GM23338 (cell line): ENCODE measurements at regions not wholly inside any gene's neighbourhood (a gene's known extent, or its start where the extent isn't known, plus 50 kb on each side); places are given as distances from the start of the nearest gene placed in this dataset.

Experiments used
- ATAC-seq: fragments of 200-7000 bp; cut with Tn5 transposase; 3 replicates; pipeline ENCODE4 v1.9.1; 2020
- DNase-seq: peaks from one replicate; pipeline ENCODE4 v3.0.0-alpha.2; 2015; ENCODE audit warnings: low spot score
- H2AFZ ChIP-seq: fragments of 200-600 bp; sonication (generic); 2 replicates; pipeline ENCODE4 v1.8.0; 2016; ENCODE audit warnings: antibody characterized with exemption, mild to moderate bottlenecking, moderate library complexity
- H3F3A ChIP-seq: fragments of 200-600 bp; sonication (generic); replicated peaks from 2 replicates; pipeline ENCODE4 v1.8.0; 2017; ENCODE audit warnings: antibody characterized with exemption, mixed run types, low read depth
- H3K27ac ChIP-seq: fragments of 200-600 bp; sonication (generic); 2 replicates; pipeline ENCODE4 v1.6.1; 2016; ENCODE audit warnings: low read depth
- H3K27me3 ChIP-seq: fragments of 200-600 bp; sonication (generic); 2 replicates; pipeline ENCODE4 v1.8.0; 2016; ENCODE audit warnings: mild to moderate bottlenecking, mixed run types, moderate library complexity; ENCODE audit not compliant: insufficient read depth
- H3K36me3 ChIP-seq: fragments of 200-600 bp; sonication (generic); 2 replicates; pipeline ENCODE4 v1.8.0; 2016; ENCODE audit warnings: mild to moderate bottlenecking; ENCODE audit not compliant: insufficient read depth
- H3K4me1 ChIP-seq: fragments of 200-600 bp; sonication (generic); 2 replicates; pipeline ENCODE4 v1.8.0; 2016; ENCODE audit warnings: mild to moderate bottlenecking, moderate library complexity; ENCODE audit not compliant: insufficient read depth
- H3K4me2 ChIP-seq: fragments of 200-600 bp; sonication (generic); 2 replicates; pipeline ENCODE4 v1.7.1; 2017; ENCODE audit warnings: mixed run types
- H3K4me3 ChIP-seq: fragments of 200-600 bp; sonication (generic); 2 replicates; pipeline ENCODE4 v1.6.1; 2016; ENCODE audit warnings: mixed run types
- H3K79me2 ChIP-seq: fragments of 200-600 bp; sonication (generic); replicated peaks from 2 replicates; pipeline ENCODE4 v1.8.0; 2017; ENCODE audit warnings: mild to moderate bottlenecking; ENCODE audit not compliant: insufficient read depth
- H3K9me2 ChIP-seq: fragments of 200-600 bp; sonication (generic); 2 replicates; pipeline ENCODE4 v1.8.0; 2017; ENCODE audit not compliant: insufficient read depth
- H4K20me1 ChIP-seq: fragments of 200-600 bp; sonication (generic); replicated peaks from 2 replicates; pipeline ENCODE4 v1.8.0; 2017; ENCODE audit warnings: mild to moderate bottlenecking; ENCODE audit not compliant: insufficient read depth
- H3K27ac Mint-ChIP-seq: 2 replicates; pipeline ENCODE4 v1.8.0; 2020; ENCODE audit warnings: inconsistent platforms, mild to moderate bottlenecking, moderate library complexity, mixed read lengths
- H3K27me3 Mint-ChIP-seq: 3 replicates; pipeline ENCODE4 v1.8.0; 2022; ENCODE audit warnings: low read depth, mild to moderate bottlenecking, moderate library complexity, mixed read lengths, inconsistent platforms; ENCODE audit not compliant: insufficient read depth, poor library complexity
- H3K36me3 Mint-ChIP-seq: 3 replicates; pipeline ENCODE4 v1.8.0; 2021; ENCODE audit warnings: low read depth, mild to moderate bottlenecking, inconsistent platforms, moderate library complexity, mixed read lengths
- H3K4me1 Mint-ChIP-seq: 3 replicates; pipeline ENCODE4 v1.8.0; 2020; ENCODE audit warnings: mild to moderate bottlenecking, inconsistent platforms, mixed read lengths
- H3K4me3 Mint-ChIP-seq: 3 replicates; pipeline ENCODE4 v1.8.0; 2021; ENCODE audit warnings: moderate library complexity, mild to moderate bottlenecking, inconsistent platforms, mixed read lengths
- H3K9me3 Mint-ChIP-seq: 3 replicates; pipeline ENCODE4 v1.8.0; 2020; ENCODE audit warnings: moderate library complexity, mild to moderate bottlenecking, inconsistent platforms, mixed read lengths
- EZH2phosphoT487 ChIP-seq: fragments of 200-600 bp; sonication (generic); IDR thresholded peaks from one replicate; pipeline ENCODE4 v1.8.1; 2018; ENCODE audit warnings: antibody characterized with exemption; ENCODE audit not compliant: unreplicated experiment
- JUNB ChIP-seq: IDR thresholded peaks from one replicate; pipeline ENCODE4 v1.6.1; 2016; ENCODE audit warnings: antibody characterized with exemption; ENCODE audit not compliant: unreplicated experiment
- NANOG ChIP-seq: IDR thresholded peaks from 2 replicates; pipeline ENCODE4 v1.6.1; 2016; ENCODE audit warnings: antibody characterized with exemption, borderline replicate concordance
- STAT1 ChIP-seq: IDR thresholded peaks from one replicate; pipeline ENCODE4 v1.6.1; 2016; ENCODE audit warnings: antibody characterized with exemption; ENCODE audit not compliant: unreplicated experiment
- TF ChIP-seq, protein P1 (sequence below): fragments of 250-450 bp; sonication (Bioruptor Pico); IDR thresholded peaks from 2 replicates; pipeline ENCODE4 v1.5.0; 2020; ENCODE audit warnings: mild to moderate bottlenecking, moderate library complexity
- TF ChIP-seq, protein P2 (sequence below), 2 experiments: fragments of 200-600 bp in 1 of 2; sonication (generic) in 1 of 2; conservative IDR thresholded peaks; 2 replicates each; pipeline versions ENCODE4 v1.5.1 to v1.6.1; 2016 to 2017; ENCODE audit warnings: antibody characterized with exemption in 2 of 2, low read depth in 2 of 2, mild to moderate bottlenecking in 2 of 2, moderate library complexity in 1 of 2
- TF ChIP-seq, protein P3 (sequence below): IDR thresholded peaks from 2 replicates; pipeline ENCODE4 v1.6.1; 2016; ENCODE audit warnings: antibody characterized with exemption

DNA sequence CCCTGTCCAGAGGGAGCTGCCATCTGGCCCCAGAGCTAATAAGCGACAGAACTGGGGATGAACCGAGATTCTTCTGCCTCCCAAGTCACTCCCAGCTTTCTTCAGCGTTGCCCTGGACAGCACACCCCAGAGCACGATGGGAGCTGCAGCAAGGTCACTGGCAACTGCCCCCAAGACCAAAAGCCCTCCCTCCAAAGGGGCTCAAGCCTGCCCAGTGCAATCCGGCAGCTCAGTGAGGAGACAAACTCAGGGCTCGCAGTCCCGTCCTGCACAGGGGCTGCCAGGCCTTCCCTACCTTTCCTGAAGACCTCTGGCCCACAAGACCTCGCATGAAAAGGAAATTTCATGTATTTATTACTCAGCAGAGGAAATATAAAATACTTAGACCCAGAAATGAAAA is 174.8 kb downstream of the BCOR start (continued):
- TF ChIP-seq, protein P1, sequence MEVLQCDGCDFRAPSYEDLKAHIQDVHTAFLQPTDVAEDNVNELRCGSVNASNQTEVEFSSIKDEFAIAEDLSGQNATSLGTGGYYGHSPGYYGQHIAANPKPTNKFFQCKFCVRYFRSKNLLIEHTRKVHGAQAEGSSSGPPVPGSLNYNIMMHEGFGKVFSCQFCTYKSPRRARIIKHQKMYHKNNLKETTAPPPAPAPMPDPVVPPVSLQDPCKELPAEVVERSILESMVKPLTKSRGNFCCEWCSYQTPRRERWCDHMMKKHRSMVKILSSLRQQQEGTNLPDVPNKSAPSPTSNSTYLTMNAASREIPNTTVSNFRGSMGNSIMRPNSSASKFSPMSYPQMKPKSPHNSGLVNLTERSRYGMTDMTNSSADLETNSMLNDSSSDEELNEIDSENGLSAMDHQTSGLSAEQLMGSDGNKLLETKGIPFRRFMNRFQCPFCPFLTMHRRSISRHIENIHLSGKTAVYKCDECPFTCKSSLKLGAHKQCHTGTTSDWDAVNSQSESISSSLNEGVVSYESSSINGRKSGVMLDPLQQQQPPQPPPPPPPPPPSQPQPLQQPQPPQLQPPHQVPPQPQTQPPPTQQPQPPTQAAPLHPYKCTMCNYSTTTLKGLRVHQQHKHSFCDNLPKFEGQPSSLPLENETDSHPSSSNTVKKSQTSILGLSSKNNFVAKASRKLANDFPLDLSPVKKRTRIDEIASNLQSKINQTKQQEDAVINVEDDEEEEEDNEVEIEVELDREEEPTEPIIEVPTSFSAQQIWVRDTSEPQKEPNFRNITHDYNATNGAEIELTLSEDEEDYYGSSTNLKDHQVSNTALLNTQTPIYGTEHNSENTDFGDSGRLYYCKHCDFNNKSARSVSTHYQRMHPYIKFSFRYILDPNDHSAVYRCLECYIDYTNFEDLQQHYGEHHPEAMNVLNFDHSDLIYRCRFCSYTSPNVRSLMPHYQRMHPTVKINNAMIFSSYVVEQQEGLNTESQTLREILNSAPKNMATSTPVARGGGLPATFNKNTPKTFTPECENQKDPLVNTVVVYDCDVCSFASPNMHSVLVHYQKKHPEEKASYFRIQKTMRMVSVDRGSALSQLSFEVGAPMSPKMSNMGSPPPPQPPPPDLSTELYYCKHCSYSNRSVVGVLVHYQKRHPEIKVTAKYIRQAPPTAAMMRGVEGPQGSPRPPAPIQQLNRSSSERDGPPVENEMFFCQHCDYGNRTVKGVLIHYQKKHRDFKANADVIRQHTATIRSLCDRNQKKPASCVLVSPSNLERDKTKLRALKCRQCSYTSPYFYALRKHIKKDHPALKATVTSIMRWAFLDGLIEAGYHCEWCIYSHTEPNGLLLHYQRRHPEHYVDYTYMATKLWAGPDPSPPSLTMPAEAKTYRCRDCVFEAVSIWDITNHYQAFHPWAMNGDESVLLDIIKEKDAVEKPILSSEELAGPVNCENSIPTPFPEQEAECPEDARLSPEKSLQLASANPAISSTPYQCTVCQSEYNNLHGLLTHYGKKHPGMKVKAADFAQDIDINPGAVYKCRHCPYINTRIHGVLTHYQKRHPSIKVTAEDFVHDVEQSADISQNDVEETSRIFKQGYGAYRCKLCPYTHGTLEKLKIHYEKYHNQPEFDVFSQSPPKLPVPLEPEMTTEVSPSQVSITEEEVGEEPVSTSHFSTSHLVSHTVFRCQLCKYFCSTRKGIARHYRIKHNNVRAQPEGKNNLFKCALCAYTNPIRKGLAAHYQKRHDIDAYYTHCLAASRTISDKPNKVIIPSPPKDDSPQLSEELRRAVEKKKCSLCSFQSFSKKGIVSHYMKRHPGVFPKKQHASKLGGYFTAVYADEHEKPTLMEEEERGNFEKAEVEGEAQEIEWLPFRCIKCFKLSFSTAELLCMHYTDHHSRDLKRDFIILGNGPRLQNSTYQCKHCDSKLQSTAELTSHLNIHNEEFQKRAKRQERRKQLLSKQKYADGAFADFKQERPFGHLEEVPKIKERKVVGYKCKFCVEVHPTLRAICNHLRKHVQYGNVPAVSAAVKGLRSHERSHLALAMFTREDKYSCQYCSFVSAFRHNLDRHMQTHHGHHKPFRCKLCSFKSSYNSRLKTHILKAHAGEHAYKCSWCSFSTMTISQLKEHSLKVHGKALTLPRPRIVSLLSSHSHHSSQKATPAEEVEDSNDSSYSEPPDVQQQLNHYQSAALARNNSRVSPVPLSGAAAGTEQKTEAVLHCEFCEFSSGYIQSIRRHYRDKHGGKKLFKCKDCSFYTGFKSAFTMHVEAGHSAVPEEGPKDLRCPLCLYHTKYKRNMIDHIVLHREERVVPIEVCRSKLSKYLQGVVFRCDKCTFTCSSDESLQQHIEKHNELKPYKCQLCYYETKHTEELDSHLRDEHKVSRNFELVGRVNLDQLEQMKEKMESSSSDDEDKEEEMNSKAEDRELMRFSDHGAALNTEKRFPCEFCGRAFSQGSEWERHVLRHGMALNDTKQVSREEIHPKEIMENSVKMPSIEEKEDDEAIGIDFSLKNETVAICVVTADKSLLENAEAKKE (CRISPR knock-in tag) = no peak
- TF ChIP-seq, protein P2, sequence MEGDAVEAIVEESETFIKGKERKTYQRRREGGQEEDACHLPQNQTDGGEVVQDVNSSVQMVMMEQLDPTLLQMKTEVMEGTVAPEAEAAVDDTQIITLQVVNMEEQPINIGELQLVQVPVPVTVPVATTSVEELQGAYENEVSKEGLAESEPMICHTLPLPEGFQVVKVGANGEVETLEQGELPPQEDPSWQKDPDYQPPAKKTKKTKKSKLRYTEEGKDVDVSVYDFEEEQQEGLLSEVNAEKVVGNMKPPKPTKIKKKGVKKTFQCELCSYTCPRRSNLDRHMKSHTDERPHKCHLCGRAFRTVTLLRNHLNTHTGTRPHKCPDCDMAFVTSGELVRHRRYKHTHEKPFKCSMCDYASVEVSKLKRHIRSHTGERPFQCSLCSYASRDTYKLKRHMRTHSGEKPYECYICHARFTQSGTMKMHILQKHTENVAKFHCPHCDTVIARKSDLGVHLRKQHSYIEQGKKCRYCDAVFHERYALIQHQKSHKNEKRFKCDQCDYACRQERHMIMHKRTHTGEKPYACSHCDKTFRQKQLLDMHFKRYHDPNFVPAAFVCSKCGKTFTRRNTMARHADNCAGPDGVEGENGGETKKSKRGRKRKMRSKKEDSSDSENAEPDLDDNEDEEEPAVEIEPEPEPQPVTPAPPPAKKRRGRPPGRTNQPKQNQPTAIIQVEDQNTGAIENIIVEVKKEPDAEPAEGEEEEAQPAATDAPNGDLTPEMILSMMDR (conservative IDR thresholded peaks at IDR 0.05; ENCODE audit: low read depth in 2 of 2) = no peak
- TF ChIP-seq NANOG (no peak), EZH2phosphoT487 (no peak), JUNB (no peak)

DNA sequence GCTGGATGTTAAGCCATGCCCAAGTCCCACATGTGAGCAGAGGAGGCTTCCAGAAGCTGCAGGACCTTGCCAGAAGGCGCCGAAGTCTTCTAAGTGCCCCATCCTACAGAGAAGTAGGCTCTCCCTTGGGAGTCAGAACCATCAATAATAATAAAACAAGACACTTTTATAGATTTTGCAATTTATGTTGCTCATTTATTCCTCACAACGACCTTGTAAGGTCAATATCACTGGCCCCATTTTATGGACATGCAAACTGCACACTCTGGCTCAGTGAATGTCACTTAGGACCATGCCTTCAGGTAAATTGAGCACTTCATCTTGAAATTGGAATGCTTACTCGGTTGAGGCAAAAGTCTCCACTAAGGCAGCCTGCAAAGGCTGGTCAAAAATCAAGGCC is 170.4 kb downstream of the BCOR start:
- no peaks in the 10 kb centered on the region for H3K9me3 Mint-ChIP-seq
- no peak overlapping the region for H3K4me3 ChIP-seq
- H3K9me2 ChIP-seq = no peaks in the 10 kb centered on the region
- no peak overlapping the region for H3K4me2 ChIP-seq
- no peaks in the 10 kb centered on the region for H3K79me2 ChIP-seq
- DNase-seq (no peak), ATAC-seq (no peak)
- no peak overlapping the region for H3K27ac Mint-ChIP-seq
- no peaks in the 10 kb centered on the region for H3K27me3 Mint-ChIP-seq
- no peaks in the 10 kb centered on the region for H4K20me1 ChIP-seq
- no peaks in the 10 kb centered on the region for H3K27me3 ChIP-seq
- H3F3A ChIP-seq = no peaks in the 10 kb centered on the region
- H3K4me1 Mint-ChIP-seq = peaks cover 13% of the 10 kb centered on the region
- no peak overlapping the region for H2AFZ ChIP-seq
- H3K27ac ChIP-seq = no peak overlapping the region
- H3K36me3 ChIP-seq = no peaks in the 10 kb centered on the region
- no peaks in the 10 kb centered on the region for H3K36me3 Mint-ChIP-seq
- no peaks in the 10 kb centered on the region for H3K4me1 ChIP-seq
- no peak overlapping the region for H3K4me3 Mint-ChIP-seq
- TF ChIP-seq, protein P3, sequence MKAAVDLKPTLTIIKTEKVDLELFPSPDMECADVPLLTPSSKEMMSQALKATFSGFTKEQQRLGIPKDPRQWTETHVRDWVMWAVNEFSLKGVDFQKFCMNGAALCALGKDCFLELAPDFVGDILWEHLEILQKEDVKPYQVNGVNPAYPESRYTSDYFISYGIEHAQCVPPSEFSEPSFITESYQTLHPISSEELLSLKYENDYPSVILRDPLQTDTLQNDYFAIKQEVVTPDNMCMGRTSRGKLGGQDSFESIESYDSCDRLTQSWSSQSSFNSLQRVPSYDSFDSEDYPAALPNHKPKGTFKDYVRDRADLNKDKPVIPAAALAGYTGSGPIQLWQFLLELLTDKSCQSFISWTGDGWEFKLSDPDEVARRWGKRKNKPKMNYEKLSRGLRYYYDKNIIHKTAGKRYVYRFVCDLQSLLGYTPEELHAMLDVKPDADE = no peak
- TF ChIP-seq STAT1 = no peak
- TF ChIP-seq, protein P1 (CRISPR knock-in tag) = no peak
